ENCODE measurements at regions not wholly inside any gene's neighbourhood (a gene's known extent, or its start where the extent isn't known, plus 50 kb on each side); places are given as distances from the start of the nearest gene placed in this dataset.
"Not testable (repeated sequence)": the region's sequence is repeated elsewhere in the genome, so short reads cannot be mapped to it uniquely, and the experiment has no call there.

GRCh38 chr2:146978577-146979555 is 866.0 kb upstream of the ACVR2A start:
- Mint-ChIP-seq H3K36me3 (ENCODE audit: low read depth) (no peaks in the 10 kb centered on the region), H3K4me3 (no peak overlapping the region), H3K27ac (no peak overlapping the region), H3K9me3 (peaks cover 4% of the 10 kb centered on the region), H3K27me3 (ENCODE audit: insufficient read depth) (no peaks in the 10 kb centered on the region), H3K4me1 (ENCODE audit: low read depth) (no peaks in the 10 kb centered on the region)
- DNase-seq (ENCODE audit: low spot score): no peak
- intact Hi-C loops (cut with micrococcal nuclease): no loop called here

GRCh38 chr2:146970981-146971380 is 873.8 kb upstream of the ACVR2A start:
- intact Hi-C loops (cut with micrococcal nuclease); H3K27ac Mint-ChIP-seq; DNase-seq (ENCODE audit: low spot score); H3K27me3 Mint-ChIP-seq (ENCODE audit: insufficient read depth); H3K36me3 Mint-ChIP-seq (ENCODE audit: low read depth); H3K9me3 Mint-ChIP-seq; H3K4me1 Mint-ChIP-seq (ENCODE audit: low read depth); H3K4me3 Mint-ChIP-seq: not testable (repeated sequence)

- intact Hi-C loops (cut with micrococcal nuclease); H3K27me3 Mint-ChIP-seq (ENCODE audit: insufficient read depth); H3K9me3 Mint-ChIP-seq; H3K36me3 Mint-ChIP-seq (ENCODE audit: low read depth); H3K4me1 Mint-ChIP-seq (ENCODE audit: low read depth); H3K27ac Mint-ChIP-seq; DNase-seq (ENCODE audit: low spot score); H3K4me3 Mint-ChIP-seq: not testable (repeated sequence)
These were observed 875.1 kb upstream of the ACVR2A start for GRCh38 chr2:146969703-146970102.

GRCh38 chr2:146964494-146964893 is 880.3 kb upstream of the ACVR2A start:
- Mint-ChIP-seq H3K4me3 (no peak overlapping the region), H3K4me1 (ENCODE audit: low read depth) (no peaks in the 10 kb centered on the region), H3K36me3 (ENCODE audit: low read depth) (no peaks in the 10 kb centered on the region), H3K9me3 (no peaks in the 10 kb centered on the region), H3K27ac (no peak overlapping the region), H3K27me3 (ENCODE audit: insufficient read depth) (peaks cover 2% of the 10 kb centered on the region)
- no peak for DNase-seq (ENCODE audit: low spot score)
- intact Hi-C loops (cut with micrococcal nuclease): no loop called here

GRCh38 chr2:146954544-146954943 is 890.3 kb upstream of the ACVR2A start:
- Mint-ChIP-seq H3K27me3 (ENCODE audit: insufficient read depth) (no peaks in the 10 kb centered on the region), H3K27ac (no peak overlapping the region), H3K36me3 (ENCODE audit: low read depth) (no peaks in the 10 kb centered on the region), H3K4me1 (ENCODE audit: low read depth) (no peaks in the 10 kb centered on the region), H3K4me3 (no peak overlapping the region), H3K9me3 (no peaks in the 10 kb centered on the region)
- intact Hi-C loops (cut with micrococcal nuclease): no loop called here
- DNase-seq (ENCODE audit: low spot score): no peak

GRCh38 chr2:146952696-146953095 is 892.1 kb upstream of the ACVR2A start:
- H3K4me1 Mint-ChIP-seq (ENCODE audit: low read depth): no peaks in the 10 kb centered on the region
- no peak for DNase-seq (ENCODE audit: low spot score)
- no peaks in the 10 kb centered on the region for H3K9me3 Mint-ChIP-seq
- intact Hi-C loops (cut with micrococcal nuclease): no loop called here
- H3K27ac Mint-ChIP-seq: no peak overlapping the region
- H3K36me3 Mint-ChIP-seq (ENCODE audit: low read depth): no peaks in the 10 kb centered on the region
- no peak overlapping the region for H3K4me3 Mint-ChIP-seq
- H3K27me3 Mint-ChIP-seq (ENCODE audit: insufficient read depth): no peaks in the 10 kb centered on the region

GRCh38 chr2:146950911-146951310 is 893.9 kb upstream of the ACVR2A start:
- no peaks in the 10 kb centered on the region for H3K4me1 Mint-ChIP-seq (ENCODE audit: low read depth)

GRCh38 chr2:146950361-146950760 is 894.5 kb upstream of the ACVR2A start:
- no peaks in the 10 kb centered on the region for H3K27me3 Mint-ChIP-seq (ENCODE audit: insufficient read depth)
- no peaks in the 10 kb centered on the region for H3K9me3 Mint-ChIP-seq
- no peaks in the 10 kb centered on the region for H3K4me1 Mint-ChIP-seq (ENCODE audit: low read depth)
- intact Hi-C loops (cut with micrococcal nuclease): no loop called here
- H3K4me3 Mint-ChIP-seq: no peak overlapping the region
- no peak for DNase-seq (ENCODE audit: low spot score)
- H3K36me3 Mint-ChIP-seq (ENCODE audit: low read depth): no peaks in the 10 kb centered on the region
- no peak overlapping the region for H3K27ac Mint-ChIP-seq

More at GRCh38 chr2:146950911-146951310, 893.9 kb upstream of the ACVR2A start:
- H3K9me3 Mint-ChIP-seq: no peaks in the 10 kb centered on the region
- DNase-seq (ENCODE audit: low spot score): no peak
- no peaks in the 10 kb centered on the region for H3K36me3 Mint-ChIP-seq (ENCODE audit: low read depth)
- H3K27me3 Mint-ChIP-seq (ENCODE audit: insufficient read depth): no peaks in the 10 kb centered on the region
- H3K27ac Mint-ChIP-seq: no peak overlapping the region
- no peak overlapping the region for H3K4me3 Mint-ChIP-seq
- intact Hi-C loops (cut with micrococcal nuclease): no loop called here

- Mint-ChIP-seq H3K27ac (no peak overlapping the region), H3K4me3 (no peak overlapping the region), H3K36me3 (ENCODE audit: low read depth) (no peaks in the 10 kb centered on the region), H3K4me1 (ENCODE audit: low read depth) (no peaks in the 10 kb centered on the region), H3K27me3 (ENCODE audit: insufficient read depth) (no peaks in the 10 kb centered on the region), H3K9me3 (no peaks in the 10 kb centered on the region)
- no peak for DNase-seq (ENCODE audit: low spot score)
- intact Hi-C loops (cut with micrococcal nuclease): no loop called here
These were observed 895.4 kb upstream of the ACVR2A start for GRCh38 chr2:146949400-146949799.

GRCh38 chr2:146944601-146945000 is 900.2 kb upstream of the ACVR2A start:
- no peaks in the 10 kb centered on the region for H3K27me3 Mint-ChIP-seq (ENCODE audit: insufficient read depth)
- no peaks in the 10 kb centered on the region for H3K9me3 Mint-ChIP-seq
- intact Hi-C loops (cut with micrococcal nuclease): no loop called here
- DNase-seq (ENCODE audit: low spot score): no peak
- H3K36me3 Mint-ChIP-seq (ENCODE audit: low read depth): no peaks in the 10 kb centered on the region
- H3K4me3 Mint-ChIP-seq: no peak overlapping the region
- H3K27ac Mint-ChIP-seq: no peak overlapping the region
- no peaks in the 10 kb centered on the region for H3K4me1 Mint-ChIP-seq (ENCODE audit: low read depth)

GRCh38 chr2:146939991-146940685 is 904.7 kb upstream of the ACVR2A start:
- no peak overlapping the region for H3K4me3 Mint-ChIP-seq
- no peaks in the 10 kb centered on the region for H3K4me1 Mint-ChIP-seq (ENCODE audit: low read depth)
- intact Hi-C loops (cut with micrococcal nuclease): no loop called here
- H3K27ac Mint-ChIP-seq: no peak overlapping the region
- H3K27me3 Mint-ChIP-seq (ENCODE audit: insufficient read depth): no peaks in the 10 kb centered on the region
- no peaks in the 10 kb centered on the region for H3K36me3 Mint-ChIP-seq (ENCODE audit: low read depth)
- no peak for DNase-seq (ENCODE audit: low spot score)
- H3K9me3 Mint-ChIP-seq: no peaks in the 10 kb centered on the region

GRCh38 chr2:146934921-146935320 is 909.9 kb upstream of the ACVR2A start:
- Mint-ChIP-seq H3K4me1 (ENCODE audit: low read depth) (no peaks in the 10 kb centered on the region), H3K27ac (no peak overlapping the region), H3K4me3 (no peak overlapping the region), H3K9me3 (no peaks in the 10 kb centered on the region), H3K36me3 (ENCODE audit: low read depth) (no peaks in the 10 kb centered on the region), H3K27me3 (ENCODE audit: insufficient read depth) (peaks cover 1% of the 10 kb centered on the region)
- intact Hi-C loops (cut with micrococcal nuclease): no loop called here
- no peak for DNase-seq (ENCODE audit: low spot score)

GRCh38 chr2:146931109-146931508 is 913.7 kb upstream of the ACVR2A start:
- Mint-ChIP-seq H3K36me3 (ENCODE audit: low read depth) (no peaks in the 10 kb centered on the region), H3K27me3 (ENCODE audit: insufficient read depth) (peaks cover 1% of the 10 kb centered on the region), H3K4me3 (no peak overlapping the region), H3K9me3 (no peaks in the 10 kb centered on the region), H3K27ac (no peak overlapping the region), H3K4me1 (ENCODE audit: low read depth) (no peaks in the 10 kb centered on the region)
- no peak for DNase-seq (ENCODE audit: low spot score)
- intact Hi-C loops (cut with micrococcal nuclease): no loop called here

Measured in activated T-helper 1 cell treated with anti-CD3 and anti-CD28 coated beads, Interleukin-12 subunit alpha, Interleukin-12 subunit beta, Interleukin-2, Interleukin-4 antibody, amounts not matched to agents 30 ng/mL and 10 ng/mL and 1 ng/mL, durations not matched to agents 14 hours and 24 hours and 36 hours (primary cell).